OCI-LY7 (cell line): ENCODE measurements at regions not wholly inside any gene's neighbourhood (a gene's known extent, or its start where the extent isn't known, plus 50 kb on each side); places are given as distances from the start of the nearest gene placed in this dataset.

Experiments used
- BruUV-seq: library from RNA; stranded (reverse); fragments of 400-500 nt; replicated peaks from 2 replicates; lab custom pipeline; 2021; lab: Mats Ljungman, UMichigan
- CTCF ChIA-PET: fragments of 300-600 bp; sonication (Branson Sonifier 250); formaldehyde crosslinking; loops from one replicate; lab custom pipeline; 2022; ENCODE audit warnings: antibody characterized with exemption; ENCODE audit not compliant: unreplicated experiment; lab: Charles Lee
- POLR2A ChIA-PET: fragments of 300-600 bp; sonication (Branson Sonifier 250); formaldehyde crosslinking; loops from one replicate; lab custom pipeline; 2022; ENCODE audit warnings: antibody characterized with exemption; lab: Charles Lee
- DNase-seq: peaks from one replicate; pipeline ENCODE4 v3.0.0-alpha.2; 2015; ENCODE audit warnings: low spot score
- H2AFZ ChIP-seq: fragments of 200-600 bp; sonication (generic), shearing (Covaris generic); 2 replicates; pipeline ENCODE4 v1.6.1; 2014; ENCODE audit warnings: mild to moderate bottlenecking, antibody characterized with exemption, low read length, moderate library complexity
- H3K27ac ChIP-seq: fragments of 200-600 bp; sonication (generic); 2 replicates; pipeline ENCODE4 v1.5.1; 2014; ENCODE audit warnings: mixed run types, low read depth, mild to moderate bottlenecking, moderate library complexity, low read length, inconsistent platforms; ENCODE audit not compliant: poor library complexity, severe bottlenecking
- H3K36me3 ChIP-seq: fragments of 200-600 bp; sonication (generic); 2 replicates; pipeline ENCODE4 v1.6.1; 2014; ENCODE audit warnings: mild to moderate bottlenecking, antibody characterized with exemption, low read length, moderate library complexity, mixed read lengths; ENCODE audit not compliant: insufficient read depth
- H3K4me1 ChIP-seq: fragments of 200-600 bp; sonication (generic); 2 replicates; pipeline ENCODE4 v1.5.1; 2014; ENCODE audit warnings: mild to moderate bottlenecking, low read length; ENCODE audit not compliant: insufficient read depth, poor library complexity, severe bottlenecking
- H3K4me2 ChIP-seq: fragments of 200-600 bp; sonication (generic); 2 replicates; pipeline ENCODE4 v1.6.1; 2014; ENCODE audit warnings: mild to moderate bottlenecking, low read length
- H3K4me3 ChIP-seq: fragments of 200-600 bp; sonication (generic); 2 replicates; pipeline ENCODE4 v1.5.1; 2014; ENCODE audit warnings: mild to moderate bottlenecking, low read depth, low read length; ENCODE audit not compliant: poor library complexity, severe bottlenecking
- H3K79me2 ChIP-seq: fragments of 200-600 bp; sonication (generic); 2 replicates; pipeline ENCODE4 v1.6.1; 2016; ENCODE audit warnings: low read depth, mild to moderate bottlenecking, low read length, moderate library complexity, mixed read lengths; ENCODE audit not compliant: insufficient read depth
- H3K9me2 ChIP-seq: fragments of 200-600 bp; sonication (generic); 2 replicates; pipeline ENCODE4 v1.6.1; 2016; ENCODE audit warnings: mild to moderate bottlenecking, low read length, mixed read lengths; ENCODE audit not compliant: insufficient read depth
- H3K9me3 ChIP-seq: fragments of 200-600 bp; sonication (generic); 2 replicates; pipeline ENCODE4 v1.6.1; 2014; ENCODE audit warnings: mild to moderate bottlenecking, mixed run types, low read length, mixed read lengths
- H4K20me1 ChIP-seq: fragments of 200-600 bp; sonication (generic); 2 replicates; pipeline ENCODE4 v1.6.1; 2014; ENCODE audit warnings: mild to moderate bottlenecking, antibody characterized with exemption, low read length, moderate library complexity, mixed read lengths; ENCODE audit not compliant: insufficient read depth
- CTCF ChIP-seq: fragments of 200-600 bp; sonication (generic); conservative IDR thresholded peaks from 2 replicates; pipeline ENCODE4 v1.5.1; 2014; ENCODE audit warnings: mild to moderate bottlenecking, antibody characterized with exemption, low read length, moderate library complexity, mixed read lengths
- EZH2phosphoT487 ChIP-seq: fragments of 200-600 bp; sonication (generic); IDR thresholded peaks from 2 replicates; pipeline ENCODE4 v1.6.1; 2018; ENCODE audit warnings: low read depth, borderline replicate concordance, mild to moderate bottlenecking, mixed run types, antibody characterized with exemption, low read length, moderate library complexity, mixed read lengths
- intact Hi-C: fragments of 100-400 bp; cut with micrococcal nuclease; formaldehyde crosslinking; loops from one replicate; pipeline ENCODE4 v1.10.0; 2022; ENCODE audit not compliant: unreplicated experiment

- CTCF ChIA-PET = no interaction called here
Observed at GRCh38 chr2:207354462-207354861, 175.3 kb upstream of the CREB1 start.

GRCh38 chr2:207356567-207356966, 173.2 kb upstream of the CREB1 start:
- Histone ChIP-seq H3K36me3 (no peaks in the 10 kb centered on the region), H3K4me2 (no peak overlapping the region), H3K79me2 (no peaks in the 10 kb centered on the region), H3K9me2 (no peaks in the 10 kb centered on the region), H2AFZ (no peak overlapping the region), H4K20me1 (no peaks in the 10 kb centered on the region), H3K9me3 (no peaks in the 10 kb centered on the region), H3K27ac (no peak overlapping the region), H3K4me3 (no peak overlapping the region), H3K4me1 (no peaks in the 10 kb centered on the region)
- TF ChIP-seq CTCF (no peak), EZH2phosphoT487 (no peak)
- no TSS peak for BruUV-seq
- CTCF ChIA-PET = no interaction called here
- no peak for DNase-seq
- POLR2A ChIA-PET = no interaction called here
- intact Hi-C loops = no loop called here

More at GRCh38 chr2:207354462-207354861, 175.3 kb upstream of the CREB1 start:
- intact Hi-C loops = no loop called here
- BruUV-seq = no TSS peak
- Histone ChIP-seq H3K9me2 (no peaks in the 10 kb centered on the region), H3K36me3 (no peaks in the 10 kb centered on the region), H3K27ac (no peak overlapping the region), H3K9me3 (no peaks in the 10 kb centered on the region), H2AFZ (no peak overlapping the region), H3K4me1 (no peaks in the 10 kb centered on the region), H3K4me3 (no peak overlapping the region), H4K20me1 (no peaks in the 10 kb centered on the region), H3K4me2 (no peak overlapping the region), H3K79me2 (no peaks in the 10 kb centered on the region)
- TF ChIP-seq EZH2phosphoT487 = no peak
- TF ChIP-seq CTCF = no peak
- no peak for DNase-seq
- POLR2A ChIA-PET = no interaction called here

- Histone ChIP-seq H3K9me3 (no peaks in the 10 kb centered on the region), H3K36me3 (no peaks in the 10 kb centered on the region), H3K4me3 (no peak overlapping the region), H3K9me2 (no peaks in the 10 kb centered on the region), H3K4me1 (no peaks in the 10 kb centered on the region), H2AFZ (no peak overlapping the region), H4K20me1 (no peaks in the 10 kb centered on the region), H3K27ac (no peak overlapping the region), H3K79me2 (no peaks in the 10 kb centered on the region), H3K4me2 (no peak overlapping the region)
- no TSS peak for BruUV-seq
- no peak for TF ChIP-seq CTCF
- TF ChIP-seq EZH2phosphoT487 = no peak
- DNase-seq = no peak
- intact Hi-C loops = no loop called here
- CTCF ChIA-PET = no interaction called here
- POLR2A ChIA-PET = no interaction called here
Observed at GRCh38 chr2:207357216-207357615, 172.5 kb upstream of the CREB1 start.
